Hepatocyte (in vitro differentiated cells): ENCODE measurements at regions not wholly inside any gene's neighbourhood (a gene's known extent, or its start where the extent isn't known, plus 50 kb on each side); places are given as distances from the start of the nearest gene placed in this dataset.

ENCODE experiments used
- CTCF ChIP-seq: fragments of 200-600 bp; sonication (generic); IDR thresholded peaks from 2 replicates; pipeline ENCODE4 v1.5.1; 2016; ENCODE audit warnings: antibody characterized with exemption, mild to moderate bottlenecking; ENCODE audit not compliant: poor library complexity
- EZH2 ChIP-seq: fragments of 200-600 bp; sonication (generic); IDR thresholded peaks from 2 replicates; pipeline ENCODE4 v1.6.1; 2016; ENCODE audit warnings: antibody characterized with exemption, mild to moderate bottlenecking, borderline replicate concordance

GRCh38 chr16:5412731-5413130 lies 315.1 kb upstream of the EEF2KMT start:
- no peak for TF ChIP-seq EZH2
- no peak for TF ChIP-seq CTCF
